ENCODE measurements at regions not wholly inside any gene's neighbourhood (a gene's known extent, or its start where the extent isn't known, plus 50 kb on each side); places are given as distances from the start of the nearest gene placed in this dataset.

DNA sequence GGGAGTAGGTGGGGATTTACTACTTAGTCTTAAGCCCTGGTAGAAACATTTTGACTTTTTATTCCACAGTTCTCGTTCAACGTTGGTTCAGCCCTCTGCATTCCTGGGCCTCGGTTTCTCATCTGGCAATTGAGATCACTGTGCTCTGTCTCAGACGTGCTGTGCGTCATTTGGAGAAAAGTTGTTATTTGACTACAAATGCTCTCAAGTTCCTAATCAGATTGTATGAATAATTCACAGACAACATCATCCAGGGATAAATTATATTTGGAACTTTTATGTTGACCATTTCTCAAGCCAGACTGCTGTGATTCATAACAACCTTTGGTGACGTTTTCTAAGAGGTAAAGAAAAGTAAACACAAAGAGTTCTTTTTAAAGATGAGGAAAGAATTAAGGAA lies 69.2 kb downstream of the BLID start:
- TF ChIP-seq, protein P1, sequence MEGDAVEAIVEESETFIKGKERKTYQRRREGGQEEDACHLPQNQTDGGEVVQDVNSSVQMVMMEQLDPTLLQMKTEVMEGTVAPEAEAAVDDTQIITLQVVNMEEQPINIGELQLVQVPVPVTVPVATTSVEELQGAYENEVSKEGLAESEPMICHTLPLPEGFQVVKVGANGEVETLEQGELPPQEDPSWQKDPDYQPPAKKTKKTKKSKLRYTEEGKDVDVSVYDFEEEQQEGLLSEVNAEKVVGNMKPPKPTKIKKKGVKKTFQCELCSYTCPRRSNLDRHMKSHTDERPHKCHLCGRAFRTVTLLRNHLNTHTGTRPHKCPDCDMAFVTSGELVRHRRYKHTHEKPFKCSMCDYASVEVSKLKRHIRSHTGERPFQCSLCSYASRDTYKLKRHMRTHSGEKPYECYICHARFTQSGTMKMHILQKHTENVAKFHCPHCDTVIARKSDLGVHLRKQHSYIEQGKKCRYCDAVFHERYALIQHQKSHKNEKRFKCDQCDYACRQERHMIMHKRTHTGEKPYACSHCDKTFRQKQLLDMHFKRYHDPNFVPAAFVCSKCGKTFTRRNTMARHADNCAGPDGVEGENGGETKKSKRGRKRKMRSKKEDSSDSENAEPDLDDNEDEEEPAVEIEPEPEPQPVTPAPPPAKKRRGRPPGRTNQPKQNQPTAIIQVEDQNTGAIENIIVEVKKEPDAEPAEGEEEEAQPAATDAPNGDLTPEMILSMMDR (IDR thresholded peaks at IDR 0.05), result no peak
- no peak for TF ChIP-seq POLR2A (IDR thresholded peaks at IDR 0.05)

All from lower leg skin (tissue), 3 donors.